ENCODE measurements at regions not wholly inside any gene's neighbourhood (a gene's known extent, or its start where the extent isn't known, plus 50 kb on each side); places are given as distances from the start of the nearest gene placed in this dataset.

DNA sequence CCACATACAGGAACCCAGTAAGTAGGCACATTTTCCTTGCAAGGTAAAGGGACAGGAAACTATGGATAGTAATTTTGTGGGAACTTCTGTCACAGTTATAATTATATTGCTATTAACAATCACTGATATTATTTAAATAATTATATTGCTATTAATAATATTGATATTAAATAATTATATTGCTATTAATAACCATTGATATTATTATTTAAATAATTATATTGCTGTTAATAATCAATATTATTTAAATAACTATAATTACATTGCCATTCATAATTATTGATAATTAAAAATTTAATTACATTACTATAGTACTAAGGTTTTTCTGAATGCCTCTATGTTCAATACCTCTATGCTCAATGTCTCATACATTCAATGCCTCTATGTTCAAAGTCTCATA lies 385.6 kb upstream of the SGCD start:
- DNase-seq (ENCODE audit: low read depth in 4 of 4, low spot score in 3 of 4): no peak

GRCh38 chr5:155943516-155944407 lies 383.2 kb upstream of the SGCD start:
- DNase-seq (ENCODE audit: low read depth in 4 of 4, low spot score in 3 of 4): peak; percentile 22 to 38 (median 27)

DNA sequence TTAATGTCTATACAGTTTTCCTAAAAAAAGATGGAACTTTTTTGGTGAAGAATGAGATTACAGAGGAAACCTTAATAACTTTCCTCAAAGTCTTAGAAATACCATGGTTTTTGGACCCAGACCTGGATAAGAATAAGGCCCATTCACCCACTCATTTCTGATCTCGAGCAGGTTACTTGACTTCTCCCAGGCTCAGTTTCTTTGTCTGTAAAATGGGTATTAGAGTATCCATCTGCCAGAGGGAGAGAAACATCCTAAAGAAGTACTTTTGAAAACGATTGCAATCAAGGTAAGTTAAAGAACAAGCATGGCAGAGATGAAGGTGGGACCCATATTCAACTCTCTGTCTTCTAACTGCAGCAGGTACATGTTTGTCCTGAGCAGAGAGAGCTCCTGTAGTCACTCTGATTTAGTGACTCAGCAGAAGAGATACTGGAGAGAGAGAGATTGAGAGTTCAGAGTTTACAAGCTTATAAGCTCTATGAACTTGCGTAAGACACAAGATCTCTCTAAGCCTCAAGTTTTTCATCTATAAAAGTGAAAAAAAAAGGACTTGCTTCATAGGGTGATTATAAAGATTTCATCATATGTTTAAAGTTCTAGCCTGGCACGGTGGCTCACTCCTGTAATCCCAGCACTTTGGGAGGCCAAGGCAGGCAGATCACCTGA lies 379.4 kb upstream of the SGCD start:
- no peak for DNase-seq (ENCODE audit: low read depth in 4 of 4, low spot score in 3 of 4)

GRCh38 chr5:155948576-155948975 lies 378.4 kb upstream of the SGCD start:
- no peak for DNase-seq (ENCODE audit: low read depth in 4 of 4, low spot score in 3 of 4)

DNA sequence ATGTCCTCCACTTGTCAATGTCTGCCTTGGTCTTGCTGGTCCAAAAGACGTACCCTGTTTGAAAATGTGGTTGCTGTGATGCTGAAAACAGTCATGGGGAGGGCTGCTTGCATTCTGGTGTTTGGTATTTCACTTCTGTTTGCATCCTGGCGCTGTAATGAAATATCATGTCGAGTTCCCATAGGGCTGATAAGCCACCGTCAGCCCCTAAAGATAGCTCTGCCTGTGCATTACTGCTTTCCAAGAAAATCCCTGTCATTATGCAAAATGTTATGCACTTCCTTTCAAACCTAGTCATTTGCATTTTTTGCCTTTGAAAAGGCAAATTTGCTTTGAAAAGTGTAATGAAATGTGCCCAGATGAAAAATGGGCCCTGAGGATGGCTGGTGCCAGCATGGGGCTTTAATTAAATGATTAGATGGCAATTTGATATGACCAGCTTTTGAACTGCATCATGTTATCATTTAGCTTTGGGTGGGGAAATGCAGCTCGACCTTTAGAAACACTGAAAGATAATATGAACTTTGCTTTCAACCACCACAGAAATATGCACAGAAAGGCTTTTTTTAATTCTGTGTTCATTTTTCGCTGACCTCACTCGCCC lies 374.4 kb upstream of the SGCD start:
- no peak for DNase-seq (ENCODE audit: low read depth in 4 of 4, low spot score in 3 of 4)

DNA sequence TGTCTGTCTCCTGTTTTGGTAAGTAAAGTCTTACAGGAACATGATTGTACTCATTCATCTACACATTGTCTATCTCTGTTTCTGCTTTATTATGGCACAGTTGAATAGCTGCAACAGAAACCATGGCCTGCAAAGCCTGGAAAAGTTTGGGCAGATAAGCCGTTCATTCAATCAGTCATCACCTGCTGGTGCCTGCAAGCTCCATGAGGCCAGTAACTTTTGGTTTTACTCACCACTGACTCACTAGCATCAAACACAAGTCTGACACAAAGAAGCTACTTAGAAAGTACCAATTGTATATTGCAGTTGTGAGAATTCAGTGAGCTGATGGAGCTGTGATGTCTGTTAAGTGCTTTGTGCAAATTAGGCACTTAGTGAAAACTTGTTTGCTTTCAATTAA lies 373.6 kb upstream of the SGCD start:
- no peak for DNase-seq (ENCODE audit: low read depth in 4 of 4, low spot score in 3 of 4)

GRCh38 chr5:155954701-155955445 lies 372.1 kb upstream of the SGCD start:
- DNase-seq (ENCODE audit: low read depth in 4 of 4, low spot score in 3 of 4): no peak

- no peak for DNase-seq (ENCODE audit: low read depth in 4 of 4, low spot score in 3 of 4)
Measured at GRCh38 chr5:155957884-155958283, 369.1 kb upstream of the SGCD start.

- no peak for DNase-seq (ENCODE audit: low read depth in 4 of 4, low spot score in 3 of 4)
Measured at GRCh38 chr5:155959082-155959481, 367.9 kb upstream of the SGCD start.

- DNase-seq (ENCODE audit: low read depth in 4 of 4, low spot score in 3 of 4): no peak
Measured at GRCh38 chr5:155960177-155960576, 366.8 kb upstream of the SGCD start.

DNA sequence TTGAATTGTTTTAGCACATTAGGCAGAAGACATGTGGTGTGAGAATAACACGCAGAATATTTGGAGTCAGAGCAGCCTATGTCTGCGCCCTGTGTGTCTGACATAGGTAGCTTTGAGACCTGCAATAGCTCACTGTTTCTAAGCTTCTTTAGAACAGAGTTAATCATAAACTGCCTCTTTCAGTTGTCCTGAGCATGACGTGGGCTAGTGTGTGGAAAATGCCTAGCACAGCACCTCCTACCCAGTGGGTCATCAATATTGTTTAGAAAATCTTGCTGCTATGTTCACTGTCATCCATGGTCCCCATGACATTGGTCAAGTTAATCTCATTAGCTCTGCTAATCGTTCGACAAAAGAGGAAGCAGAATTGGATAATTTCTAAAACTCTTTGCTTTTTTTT lies 357.4 kb upstream of the SGCD start:
- DNase-seq (ENCODE audit: low read depth in 4 of 4, low spot score in 3 of 4): no peak

DNA sequence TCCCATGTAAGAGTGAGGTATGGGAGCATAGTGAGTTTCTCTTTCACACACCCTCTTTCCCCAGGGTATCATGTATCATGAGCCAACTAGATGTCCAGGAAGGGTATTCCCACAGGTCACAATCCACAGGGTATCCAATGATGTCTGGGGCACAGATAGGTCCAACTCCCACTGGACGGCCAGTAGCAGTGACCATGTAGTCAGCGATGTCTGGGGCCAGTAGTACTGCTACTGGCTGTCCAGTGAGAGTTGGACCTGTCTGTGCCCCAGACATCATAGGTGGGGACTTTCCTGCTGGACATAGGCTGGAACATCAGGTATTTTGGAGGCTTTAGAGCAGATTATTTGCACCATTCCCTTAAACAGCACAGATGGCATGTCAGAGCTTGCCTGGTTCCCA lies 352.6 kb upstream of the SGCD start:
- DNase-seq (ENCODE audit: low read depth in 4 of 4, low spot score in 3 of 4): no peak

- DNase-seq (ENCODE audit: low read depth in 4 of 4, low spot score in 3 of 4): no peak
Measured at GRCh38 chr5:155978850-155979249, 348.1 kb upstream of the SGCD start.

- DNase-seq (ENCODE audit: low read depth in 4 of 4, low spot score in 3 of 4): no peak
Measured at GRCh38 chr5:155982354-155982753, 344.6 kb upstream of the SGCD start.

- no peak for DNase-seq (ENCODE audit: low read depth in 4 of 4, low spot score in 3 of 4)
Measured at GRCh38 chr5:155983954-155984353, 343.0 kb upstream of the SGCD start.

DNA sequence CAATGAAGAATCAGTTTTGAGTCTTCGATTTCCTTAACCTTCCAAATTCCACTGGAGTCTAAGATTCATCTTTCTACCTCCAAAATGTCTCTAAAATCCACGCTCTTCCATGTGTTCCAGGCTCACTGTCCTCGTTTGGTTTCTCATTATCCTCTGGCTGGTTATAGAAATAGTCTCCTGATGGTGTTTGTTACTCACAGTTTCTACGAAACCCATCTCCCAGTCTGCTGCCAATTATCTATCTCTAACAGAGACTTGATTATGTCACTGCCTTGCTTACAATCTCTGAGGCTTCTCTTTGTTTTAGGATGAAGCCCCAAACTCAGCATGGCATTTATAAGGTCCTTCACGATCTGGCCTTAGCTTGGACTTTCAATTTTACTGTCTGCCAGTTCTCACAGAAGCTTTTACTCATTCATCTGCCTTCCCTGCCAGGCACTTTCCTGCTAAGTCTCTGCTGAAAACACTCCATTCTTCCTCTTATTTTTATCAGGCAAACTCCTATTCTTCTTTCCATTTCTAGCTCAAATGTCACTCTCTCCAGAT lies 339.6 kb upstream of the SGCD start:
- DNase-seq (ENCODE audit: low read depth in 4 of 4, low spot score in 3 of 4): no peak

GRCh38 chr5:155989879-155990278 lies 337.1 kb upstream of the SGCD start:
- no peak for DNase-seq (ENCODE audit: low read depth in 4 of 4, low spot score in 3 of 4)

DNA sequence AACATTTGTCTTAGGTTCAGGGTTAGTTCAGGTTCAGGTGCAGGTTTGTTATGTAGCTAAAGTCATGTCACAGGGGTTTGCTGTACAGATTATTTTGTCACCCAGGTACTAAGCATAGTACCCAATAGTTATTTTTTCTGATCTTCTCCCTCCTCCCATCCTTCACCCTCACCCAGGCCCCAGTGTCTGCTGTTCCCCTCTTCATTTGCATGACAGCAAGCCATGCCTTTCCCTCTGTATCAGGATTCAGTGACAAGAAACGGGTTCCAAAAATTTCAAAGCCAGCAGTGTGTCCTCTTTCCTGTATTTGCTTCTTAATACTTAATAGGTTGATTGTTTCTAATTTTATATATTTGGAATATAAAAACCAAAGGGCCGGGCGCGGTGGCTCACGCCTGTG lies 330.8 kb upstream of the SGCD start:
- DNase-seq (ENCODE audit: low read depth in 4 of 4, low spot score in 3 of 4): no peak

- no peak for DNase-seq (ENCODE audit: low read depth in 4 of 4, low spot score in 3 of 4)
Measured at GRCh38 chr5:155998257-155998656, 328.7 kb upstream of the SGCD start.

- no peak for DNase-seq (ENCODE audit: low read depth in 4 of 4, low spot score in 3 of 4)
Measured at GRCh38 chr5:156000115-156000514, 326.8 kb upstream of the SGCD start.

- DNase-seq (ENCODE audit: low read depth in 4 of 4, low spot score in 3 of 4): no peak
Measured at GRCh38 chr5:156004754-156005153, 322.2 kb upstream of the SGCD start.

Data from right renal pelvis (tissue), 4 donors.